ENCODE measurements at regions not wholly inside any gene's neighbourhood (a gene's known extent, or its start where the extent isn't known, plus 50 kb on each side); places are given as distances from the start of the nearest gene placed in this dataset.

GRCh38 chr13:21797736-21798135 lies 126.9 kb downstream of the FGF9 start:
- no peak overlapping the region for H4K5ac ChIP-seq (ENCODE audit: insufficient read length, low read depth, low read length)
- no peak overlapping the region for H3K27ac ChIP-seq (ENCODE audit: low read depth, low read length)
- H3K14ac ChIP-seq (ENCODE audit: insufficient read length): no peak overlapping the region
- H3K56ac ChIP-seq (replicated peaks; ENCODE audit: insufficient read length, low read depth, low read length): no peak overlapping the region
- FAIRE-seq: no peak
- H2BK20ac ChIP-seq (ENCODE audit: low read length): no peak overlapping the region
- H3K79me2 ChIP-seq (ENCODE audit: control insufficient read depth in 1 of 2, insufficient read depth in 2 of 2, low read length in 2 of 2): no peaks in the 10 kb centered on the region
- no peak overlapping the region for H2BK15ac ChIP-seq (ENCODE audit: low read length)
- H3K23ac ChIP-seq (ENCODE audit: insufficient read length): no peak overlapping the region
- H4K91ac ChIP-seq (replicated peaks; ENCODE audit: insufficient read length, low read length): no peak overlapping the region
- H3K4me3 ChIP-seq (ENCODE audit: extremely low read depth in 1 of 4, insufficient read depth in 2 of 4, low read depth in 3 of 4, low read length in 4 of 4): no peak overlapping the region
- DNase-seq (ENCODE audit: low read depth in 1 of 2, low spot score in 2 of 2): no peak
- POLR2A ChIA-PET (ENCODE audit: partially characterized antibody): no interaction called here
- WGBS, 2 experiments (ENCODE audit: extremely low coverage in 1 of 2, insufficient coverage in 1 of 2, insufficient read length in 1 of 2, insufficient replicate concordance in 2 of 2, low coverage in 1 of 2, low lambda C conversion rate in 2 of 2, missing lambda C conversion rate in 1 of 2): 83% methylated on average over 4 of the region's 4 CpGs; no CpG with 5 or more reads in 1 of the 2 experiments
- H3K23me2 ChIP-seq (ENCODE audit: low read depth, low read length): no peaks in the 10 kb centered on the region
- no peaks in the 10 kb centered on the region for H3K9me3 ChIP-seq (ENCODE audit: insufficient read depth in 2 of 2, low read depth in 1 of 2, low read length in 1 of 2)
- no peaks in the 10 kb centered on the region for H3K4me1 ChIP-seq (replicated peaks in 1 of 4; ENCODE audit: control insufficient read depth in 3 of 4, insufficient read depth in 4 of 4, low read length in 3 of 4)
- no peak overlapping the region for H2BK12ac ChIP-seq (ENCODE audit: low read depth, low read length)
- H2AFZ ChIP-seq (ENCODE audit: low read length): no peak overlapping the region
- H3K27me3 ChIP-seq (replicated peaks in 1 of 4; ENCODE audit: control insufficient read depth in 3 of 4, extremely low read depth in 1 of 4, insufficient read depth in 3 of 4, low read length in 3 of 4): no peaks in the 10 kb centered on the region
- no peak overlapping the region for H4K8ac ChIP-seq (ENCODE audit: extremely low read depth, insufficient read depth, low read length)
- H3K79me1 ChIP-seq (ENCODE audit: low read depth, low read length): no peaks in the 10 kb centered on the region
- H3K9ac ChIP-seq (replicated peaks in 1 of 4; ENCODE audit: extremely low read depth in 1 of 4, low read depth in 3 of 4, low read length in 3 of 4): no peak overlapping the region
- H3K4me2 ChIP-seq (ENCODE audit: insufficient read depth in 1 of 2, low read depth in 2 of 2, low read length in 2 of 2): no peak overlapping the region
- no peak overlapping the region for H3K4ac ChIP-seq (replicated peaks; ENCODE audit: insufficient read length, low read depth, low read length)
- H4K20me1 ChIP-seq (replicated peaks in 1 of 2; ENCODE audit: control insufficient read depth in 1 of 2, insufficient read depth in 2 of 2, low read length in 2 of 2): no peaks in the 10 kb centered on the region
- CTCF ChIA-PET (ENCODE audit: partially characterized antibody): interaction anchor here (0.7 to 0.9 kb wide), 2 partner anchors 11 to 55 kb away, joined by 3 read pairs; no protein-coding TSS in a partner anchor
- no peak overlapping the region for H2AK5ac ChIP-seq (ENCODE audit: low read depth, low read length)
- no peaks in the 10 kb centered on the region for H3K36me3 ChIP-seq (ENCODE audit: control insufficient read depth in 2 of 4, insufficient read depth in 4 of 4, low read length in 3 of 4)
- no peak overlapping the region for H2BK120ac ChIP-seq (replicated peaks; ENCODE audit: low read depth, low read length)
- H3K18ac ChIP-seq (ENCODE audit: extremely low read depth, low read length): no peak overlapping the region
- no peak overlapping the region for H2BK5ac ChIP-seq (ENCODE audit: low read depth, low read length)
- TF ChIP-seq SRF (IDR thresholded peaks at IDR 0.05; ENCODE audit: low read depth, low read length): no peak
- no peak for TF ChIP-seq NANOG (IDR thresholded peaks at IDR 0.05; ENCODE audit: insufficient read depth, low read depth, low read length, poor library complexity, severe bottlenecking)
- no peak for TF ChIP-seq EZH2 (IDR thresholded peaks at IDR 0.05; ENCODE audit: low read depth, low read length, severe bottlenecking)
- TF ChIP-seq ATF2 (IDR thresholded peaks at IDR 0.05; ENCODE audit: low read length): no peak
- no peak for TF ChIP-seq SP1 (IDR thresholded peaks at IDR 0.05; ENCODE audit: low read depth, low read length)
- TF ChIP-seq NRF1 (IDR thresholded peaks at IDR 0.05; ENCODE audit: low read depth, low read length): no peak
